Psoas muscle (tissue), 7 donors: ENCODE measurements at regions not wholly inside any gene's neighbourhood (a gene's known extent, or its start where the extent isn't known, plus 50 kb on each side); places are given as distances from the start of the nearest gene placed in this dataset.
"Not testable (repeated sequence)": the region's sequence is repeated elsewhere in the genome, so short reads cannot be mapped to it uniquely, and the experiment has no call there.

Experiments
- ATAC-seq, 4 donors: fragments of 200-7000 bp; cut with Tn5 transposase; one replicate each; pipeline ENCODE4 v1.9.1; 2020; ENCODE audit warnings: moderate library complexity in 3 of 4, mild to moderate bottlenecking in 2 of 4
- DNase-seq, 2 donors: peaks; one replicate each; pipeline ENCODE4 v3.0.0-alpha.2; 2020
- H3K27ac ChIP-seq: fragments of 200-600 bp; one replicate; pipeline ENCODE4 v1.8.0; 2022
- H3K27me3 ChIP-seq, 3 donors: fragments of 200-600 bp in 1 of 3; one replicate each; pipeline versions ENCODE4 v1.6.1 to v1.8.0; 2013 to 2022; ENCODE audit warnings: low read length in 2 of 3, mild to moderate bottlenecking in 2 of 3, moderate library complexity in 1 of 3; ENCODE audit not compliant: insufficient read depth in 3 of 3
- H3K36me3 ChIP-seq, 2 donors: fragments of 200-600 bp in 1 of 2; one replicate each; pipeline versions ENCODE4 v1.6.1 to v1.8.0; 2013 to 2022; ENCODE audit warnings: low read depth in 1 of 2, mild to moderate bottlenecking in 1 of 2, moderate library complexity in 1 of 2; ENCODE audit not compliant: insufficient read depth in 1 of 2
- H3K4me1 ChIP-seq: fragments of 200-600 bp; one replicate; pipeline ENCODE4 v1.8.0; 2022
- H3K4me3 ChIP-seq: fragments of 200-600 bp; one replicate; pipeline ENCODE4 v1.8.0; 2022; ENCODE audit warnings: mild to moderate bottlenecking
- H3K9me3 ChIP-seq: fragments of 200-600 bp; one replicate; pipeline ENCODE4 v1.8.0; 2022
- WGBS, 3 donors: extraction: QIAGEN DNeasy Blood & Tissue Kit; methylation state at CpG; one replicate each; pipeline versions ENCODE4 v1.1.6 to v1.1.7; 2013; 5-methylcytosine and 5-hydroxymethylcytosine counted together
- intact Hi-C, 2 donors: fragments of 100-400 bp; cut with DNase I; formaldehyde crosslinking; loops; one replicate each; pipeline versions ENCODE4 v1.11.0 to v1.14.2; 2022
- TF ChIP-seq, protein P1 (sequence below): fragments of 200-600 bp; IDR thresholded peaks from one replicate; pipeline ENCODE4 v1.8.0; 2022; ENCODE audit warnings: antibody characterized with exemption
- donor health status: healthy with polysubstance abuse.
- donor health status: DM: no; HTN: no; CAD: no; lungs with moderate emphysema.
- donor health status: Bipolar disorder and iron deficiency.
- donor health status: healthy.
- donor health status: DM: yes; HTN: yes; CAD: no.
- donor health status: DM: no; HTN: no; CAD: no.
- donor health status: DM: yes; HTN: yes; CAD: no.

DNA sequence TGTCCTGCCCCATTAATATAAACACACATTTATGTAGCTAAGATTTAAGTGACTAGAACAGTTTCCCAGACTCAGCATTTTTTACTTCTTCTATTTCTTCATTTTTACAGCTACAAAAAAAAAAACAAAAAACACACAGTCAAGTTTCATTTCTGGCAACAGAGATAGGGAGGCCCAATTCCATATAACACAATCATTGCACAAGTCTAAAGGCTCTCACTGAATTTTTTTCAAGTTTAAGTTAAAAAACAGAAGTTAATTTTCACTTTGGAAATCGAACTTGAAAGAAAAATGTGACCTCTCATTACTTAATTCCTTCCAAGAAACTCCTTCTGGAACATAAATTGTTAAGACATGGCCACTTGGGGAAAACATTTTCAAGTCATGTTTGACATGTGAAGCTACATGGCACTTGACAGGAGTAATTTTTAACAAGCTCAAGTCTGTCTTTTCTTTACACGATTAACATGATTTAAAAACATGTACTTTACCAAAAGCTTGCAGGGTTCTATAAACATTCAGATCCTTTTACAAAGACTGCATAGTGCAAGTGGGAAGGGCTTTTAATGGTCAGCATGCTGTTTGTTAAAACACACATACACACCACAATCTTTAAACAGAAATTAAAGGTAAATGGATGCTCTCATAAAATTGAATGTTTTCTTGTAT lies 100.1 kb upstream of the CCDC28A start:
- no peaks in the 10 kb centered on the region for H3K4me1 ChIP-seq
- TF ChIP-seq, protein P1, sequence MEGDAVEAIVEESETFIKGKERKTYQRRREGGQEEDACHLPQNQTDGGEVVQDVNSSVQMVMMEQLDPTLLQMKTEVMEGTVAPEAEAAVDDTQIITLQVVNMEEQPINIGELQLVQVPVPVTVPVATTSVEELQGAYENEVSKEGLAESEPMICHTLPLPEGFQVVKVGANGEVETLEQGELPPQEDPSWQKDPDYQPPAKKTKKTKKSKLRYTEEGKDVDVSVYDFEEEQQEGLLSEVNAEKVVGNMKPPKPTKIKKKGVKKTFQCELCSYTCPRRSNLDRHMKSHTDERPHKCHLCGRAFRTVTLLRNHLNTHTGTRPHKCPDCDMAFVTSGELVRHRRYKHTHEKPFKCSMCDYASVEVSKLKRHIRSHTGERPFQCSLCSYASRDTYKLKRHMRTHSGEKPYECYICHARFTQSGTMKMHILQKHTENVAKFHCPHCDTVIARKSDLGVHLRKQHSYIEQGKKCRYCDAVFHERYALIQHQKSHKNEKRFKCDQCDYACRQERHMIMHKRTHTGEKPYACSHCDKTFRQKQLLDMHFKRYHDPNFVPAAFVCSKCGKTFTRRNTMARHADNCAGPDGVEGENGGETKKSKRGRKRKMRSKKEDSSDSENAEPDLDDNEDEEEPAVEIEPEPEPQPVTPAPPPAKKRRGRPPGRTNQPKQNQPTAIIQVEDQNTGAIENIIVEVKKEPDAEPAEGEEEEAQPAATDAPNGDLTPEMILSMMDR = no peak
- H3K27me3 ChIP-seq = no peaks in the 10 kb centered on the region
- H3K4me3 ChIP-seq = no peak overlapping the region
- H3K9me3 ChIP-seq = no peaks in the 10 kb centered on the region
- intact Hi-C loops = no loop called here
- no peak for ATAC-seq
- 30 to 36% (median 33%) methylated on average over 2 of the region's 2 CpGs for WGBS, 3 donors
- no peaks in the 10 kb centered on the region for H3K36me3 ChIP-seq
- H3K27ac ChIP-seq = no peak overlapping the region
- DNase-seq = no peak

DNA sequence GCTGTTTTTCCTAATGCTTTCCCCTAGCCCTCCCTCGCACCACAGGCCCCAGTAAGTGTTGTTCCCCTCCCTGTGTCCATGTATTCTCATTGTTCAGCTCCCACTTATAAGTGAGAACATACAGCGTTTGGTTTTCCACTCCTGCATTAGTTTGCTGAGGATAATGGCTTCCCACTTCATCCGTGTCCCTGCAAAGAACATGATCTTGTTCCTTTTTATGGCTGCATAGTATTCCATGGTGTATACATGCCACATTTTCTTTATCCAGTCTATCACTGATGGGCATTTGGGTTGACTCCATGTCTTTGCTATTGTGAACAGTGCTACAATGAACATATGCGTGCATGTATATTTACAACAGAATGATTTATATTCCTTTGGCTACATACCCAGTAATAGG lies 99.1 kb upstream of the CCDC28A start:
- intact Hi-C loops, H3K27me3 ChIP-seq, H3K9me3 ChIP-seq, H3K36me3 ChIP-seq, H3K4me3 ChIP-seq, H3K4me1 ChIP-seq, H3K27ac ChIP-seq, DNase-seq, ATAC-seq: not testable (repeated sequence)
- 90 to 98% (median 97%) methylated on average over 4 of the region's 4 CpGs for WGBS, 3 donors

DNA sequence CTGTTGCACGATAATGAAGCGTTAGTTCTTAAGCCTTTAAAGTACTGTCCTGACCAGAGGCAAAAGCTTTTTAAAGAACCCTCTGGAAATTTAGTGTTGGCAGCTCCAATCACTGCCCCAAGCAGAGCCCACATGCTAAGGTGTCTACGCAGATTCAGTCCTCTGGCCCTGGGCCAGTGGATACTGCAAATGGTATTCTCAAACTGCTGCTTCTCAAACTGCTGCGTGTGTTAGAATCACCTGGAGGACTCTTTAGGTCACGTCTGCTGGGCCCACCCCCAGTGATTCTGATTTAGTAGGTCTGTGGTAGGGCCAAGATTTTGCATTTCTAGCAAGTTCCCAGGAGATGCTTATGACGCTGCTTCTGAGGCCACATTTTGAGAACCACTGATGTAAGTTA lies 96.0 kb upstream of the CCDC28A start:
- H3K4me1 ChIP-seq = no peaks in the 10 kb centered on the region
- TF ChIP-seq, protein P1 = no peak
- no peak overlapping the region for H3K4me3 ChIP-seq
- WGBS, 3 donors = 77 to 83% (median 82%) methylated on average over 6 of the region's 6 CpGs
- no peak for ATAC-seq
- DNase-seq = no peak
- no peaks in the 10 kb centered on the region for H3K36me3 ChIP-seq
- no peaks in the 10 kb centered on the region for H3K27me3 ChIP-seq
- H3K27ac ChIP-seq = no peak overlapping the region
- intact Hi-C loops = no loop called here
- H3K9me3 ChIP-seq = no peaks in the 10 kb centered on the region

DNA sequence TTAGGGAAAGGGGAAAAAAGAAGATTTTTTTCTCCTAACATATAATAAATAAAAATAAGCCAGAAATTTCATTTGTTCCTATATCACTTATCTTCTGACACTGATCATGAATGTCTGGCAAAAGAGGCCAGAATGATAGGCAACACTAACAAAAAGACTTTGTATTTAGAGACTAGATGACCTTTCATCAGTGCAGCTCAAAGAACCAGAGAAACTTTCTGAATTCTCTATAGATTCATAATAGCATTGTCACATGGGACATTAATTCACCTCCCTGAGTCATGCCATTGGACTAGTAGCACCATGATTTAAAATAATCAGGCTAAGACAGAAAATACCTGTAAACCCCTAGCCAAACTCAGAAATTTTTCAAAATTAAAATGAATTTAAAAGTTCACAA lies 95.4 kb upstream of the CCDC28A start:
- H3K4me1 ChIP-seq = peaks cover 2% of the 10 kb centered on the region
- intact Hi-C loops = no loop called here
- no peaks in the 10 kb centered on the region for H3K27me3 ChIP-seq
- no peak overlapping the region for H3K4me3 ChIP-seq
- DNase-seq (no peak), ATAC-seq (no peak)
- no peak overlapping the region for H3K27ac ChIP-seq
- TF ChIP-seq, protein P1 = no peak
- no peaks in the 10 kb centered on the region for H3K36me3 ChIP-seq
- H3K9me3 ChIP-seq = no peaks in the 10 kb centered on the region

DNA sequence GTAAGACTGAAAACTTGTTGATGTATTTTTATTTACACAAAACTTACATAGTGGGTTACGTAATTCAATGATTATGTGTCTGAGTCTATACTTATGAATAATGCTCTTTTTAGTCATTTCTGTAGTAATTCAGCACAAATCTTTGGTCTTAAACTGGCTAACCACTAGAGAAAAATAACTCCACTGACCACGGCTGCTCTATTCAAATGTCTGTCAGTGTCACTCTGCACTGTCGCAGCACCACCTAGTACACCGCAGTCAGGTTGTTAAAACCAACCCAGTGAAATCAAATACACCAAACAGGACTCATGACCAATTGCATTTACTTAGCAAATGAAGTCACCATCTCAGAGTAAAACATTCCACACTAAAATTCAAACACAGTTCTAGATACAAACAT lies 93.5 kb upstream of the CCDC28A start:
- H3K36me3 ChIP-seq = no peaks in the 10 kb centered on the region
- H3K4me3 ChIP-seq = no peak overlapping the region
- H3K27me3 ChIP-seq = no peaks in the 10 kb centered on the region
- 81 to 88% (median 84%) methylated on average over 4 of the region's 4 CpGs for WGBS, 3 donors
- ATAC-seq (no peak), DNase-seq (no peak)
- H3K9me3 ChIP-seq = no peaks in the 10 kb centered on the region
- TF ChIP-seq, protein P1 = no peak
- intact Hi-C loops = no loop called here
- no peak overlapping the region for H3K27ac ChIP-seq
- peaks cover 2% of the 10 kb centered on the region for H3K4me1 ChIP-seq
